ENCODE measurements at regions not wholly inside any gene's neighbourhood (a gene's known extent, or its start where the extent isn't known, plus 50 kb on each side); places are given as distances from the start of the nearest gene placed in this dataset.

DNA sequence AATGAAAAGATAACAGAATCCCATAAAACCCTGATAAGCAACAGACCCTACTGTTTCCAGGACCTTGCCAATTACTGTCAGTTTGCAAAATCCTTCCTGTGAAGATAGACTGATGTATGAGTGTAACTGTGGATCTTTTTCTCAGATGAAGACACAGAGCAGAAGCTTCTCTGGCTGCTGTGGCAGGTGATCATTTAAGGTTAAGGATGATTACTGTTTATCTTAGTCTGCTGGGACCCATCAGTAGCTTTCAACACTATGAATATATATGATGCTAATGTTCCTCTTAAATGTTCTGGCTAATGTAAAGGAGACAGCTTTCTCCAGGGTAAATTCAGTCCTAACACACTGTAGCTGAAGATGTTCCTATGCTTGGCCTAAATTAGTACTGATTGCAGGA is 56.0 kb upstream of the CTTNBP2 start:
- TF ChIP-seq EP300 (IDR thresholded peaks at IDR 0.05; ENCODE audit: borderline replicate concordance), result no peak
- no peak for TF ChIP-seq USF1 (IDR thresholded peaks at IDR 0.05)
- no peak for TF ChIP-seq TCF12 (IDR thresholded peaks at IDR 0.05; ENCODE audit: low read depth)
- no peak for TF ChIP-seq CEBPB (IDR thresholded peaks at IDR 0.05)
- TF ChIP-seq, protein P1, sequence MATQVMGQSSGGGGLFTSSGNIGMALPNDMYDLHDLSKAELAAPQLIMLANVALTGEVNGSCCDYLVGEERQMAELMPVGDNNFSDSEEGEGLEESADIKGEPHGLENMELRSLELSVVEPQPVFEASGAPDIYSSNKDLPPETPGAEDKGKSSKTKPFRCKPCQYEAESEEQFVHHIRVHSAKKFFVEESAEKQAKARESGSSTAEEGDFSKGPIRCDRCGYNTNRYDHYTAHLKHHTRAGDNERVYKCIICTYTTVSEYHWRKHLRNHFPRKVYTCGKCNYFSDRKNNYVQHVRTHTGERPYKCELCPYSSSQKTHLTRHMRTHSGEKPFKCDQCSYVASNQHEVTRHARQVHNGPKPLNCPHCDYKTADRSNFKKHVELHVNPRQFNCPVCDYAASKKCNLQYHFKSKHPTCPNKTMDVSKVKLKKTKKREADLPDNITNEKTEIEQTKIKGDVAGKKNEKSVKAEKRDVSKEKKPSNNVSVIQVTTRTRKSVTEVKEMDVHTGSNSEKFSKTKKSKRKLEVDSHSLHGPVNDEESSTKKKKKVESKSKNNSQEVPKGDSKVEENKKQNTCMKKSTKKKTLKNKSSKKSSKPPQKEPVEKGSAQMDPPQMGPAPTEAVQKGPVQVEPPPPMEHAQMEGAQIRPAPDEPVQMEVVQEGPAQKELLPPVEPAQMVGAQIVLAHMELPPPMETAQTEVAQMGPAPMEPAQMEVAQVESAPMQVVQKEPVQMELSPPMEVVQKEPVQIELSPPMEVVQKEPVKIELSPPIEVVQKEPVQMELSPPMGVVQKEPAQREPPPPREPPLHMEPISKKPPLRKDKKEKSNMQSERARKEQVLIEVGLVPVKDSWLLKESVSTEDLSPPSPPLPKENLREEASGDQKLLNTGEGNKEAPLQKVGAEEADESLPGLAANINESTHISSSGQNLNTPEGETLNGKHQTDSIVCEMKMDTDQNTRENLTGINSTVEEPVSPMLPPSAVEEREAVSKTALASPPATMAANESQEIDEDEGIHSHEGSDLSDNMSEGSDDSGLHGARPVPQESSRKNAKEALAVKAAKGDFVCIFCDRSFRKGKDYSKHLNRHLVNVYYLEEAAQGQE (IDR thresholded peaks at IDR 0.05; ENCODE audit: low read depth), result no peak
- TF ChIP-seq TAF1 (IDR thresholded peaks at IDR 0.05; ENCODE audit: low read depth), result no peak
